Sigmoid colon (tissue), 6 donors: ENCODE measurements at regions not wholly inside any gene's neighbourhood (a gene's known extent, or its start where the extent isn't known, plus 50 kb on each side); places are given as distances from the start of the nearest gene placed in this dataset.

ENCODE experiments used
- DNase-seq: peaks from one replicate; pipeline ENCODE4 v3.0.0-alpha.2; 2019
- H3K27ac ChIP-seq, 4 donors: fragments of 200-600 bp; sonication (generic); one replicate each; pipeline ENCODE4 v1.5.1; 2016 to 2019; ENCODE audit warnings: mild to moderate bottlenecking in 1 of 4
- H3K27me3 ChIP-seq, 3 donors: fragments of 200-600 bp; sonication (generic); one replicate each; pipeline ENCODE4 v1.5.1; 2019; ENCODE audit warnings: mild to moderate bottlenecking in 1 of 3
- H3K36me3 ChIP-seq, 4 donors: fragments of 200-600 bp; sonication (generic); one replicate each; pipeline ENCODE4 v1.5.1; 2016 to 2019
- H3K4me1 ChIP-seq, 4 donors: fragments of 200-600 bp; sonication (generic); one replicate each; pipeline ENCODE4 v1.5.1; 2017 to 2019
- H3K4me3 ChIP-seq, 4 donors: fragments of 200-600 bp; sonication (generic); one replicate each; pipeline ENCODE4 v1.5.1; 2017 to 2019; ENCODE audit warnings: mild to moderate bottlenecking in 2 of 4, moderate library complexity in 1 of 4
- H3K9me3 ChIP-seq, 4 donors: fragments of 200-600 bp in 3 of 4; sonication (generic) in 3 of 4; one replicate each; pipeline versions ENCODE4 v1.5.1 to v1.6.1; 2013 to 2019
- EP300 ChIP-seq, 4 donors: sonication (generic); formaldehyde crosslinking; IDR thresholded peaks; one replicate each; pipeline ENCODE4 v1.6.1; 2017; ENCODE audit warnings: antibody characterized with exemption in 4 of 4
- POLR2A ChIP-seq, 2 donors: fragments of 450-650 bp; IDR thresholded peaks; one replicate each; pipeline ENCODE4 v1.6.1; 2016; ENCODE audit warnings: antibody characterized with exemption in 2 of 2, mild to moderate bottlenecking in 2 of 2, moderate library complexity in 2 of 2
- POLR2AphosphoS5 ChIP-seq, 4 donors: sonication (generic); formaldehyde crosslinking; IDR thresholded peaks; one replicate each; pipeline ENCODE4 v1.6.1; 2017; ENCODE audit warnings: antibody characterized with exemption in 4 of 4
- WGBS, 2 donors: extraction: QIAGEN DNeasy Blood & Tissue Kit; methylation state at CpG; one replicate each; pipeline ENCODE4 v1.1.7; 2013; 5-methylcytosine and 5-hydroxymethylcytosine counted together
- intact Hi-C: fragments of 100-400 bp; cut with DNase I; formaldehyde crosslinking; loops from one replicate; pipeline ENCODE4 v1.15.1; 2023
- TF ChIP-seq, protein P1 (sequence below), 4 experiments: fragments of 450-650 bp in 3 of 4; fragments of 200-600 bp in 1 of 4; IDR thresholded peaks; one replicate each; pipeline ENCODE4 v1.5.1; 2016 to 2019; ENCODE audit warnings: antibody characterized with exemption in 4 of 4, mild to moderate bottlenecking in 3 of 4, moderate library complexity in 2 of 4
- donor health status: healthy with polysubstance abuse.
- donor health status: healthy.

GRCh38 chr10:3481496-3481895 lies 303.5 kb downstream of the KLF6 start:
- intact Hi-C loops = loop anchor here (10.0 kb wide), 1 partner anchor 783 kb away; no protein-coding TSS in a partner anchor
- peak overlapping the region; percentile 42 to 85 (median 76) for H3K27ac ChIP-seq
- TF ChIP-seq, protein P1, sequence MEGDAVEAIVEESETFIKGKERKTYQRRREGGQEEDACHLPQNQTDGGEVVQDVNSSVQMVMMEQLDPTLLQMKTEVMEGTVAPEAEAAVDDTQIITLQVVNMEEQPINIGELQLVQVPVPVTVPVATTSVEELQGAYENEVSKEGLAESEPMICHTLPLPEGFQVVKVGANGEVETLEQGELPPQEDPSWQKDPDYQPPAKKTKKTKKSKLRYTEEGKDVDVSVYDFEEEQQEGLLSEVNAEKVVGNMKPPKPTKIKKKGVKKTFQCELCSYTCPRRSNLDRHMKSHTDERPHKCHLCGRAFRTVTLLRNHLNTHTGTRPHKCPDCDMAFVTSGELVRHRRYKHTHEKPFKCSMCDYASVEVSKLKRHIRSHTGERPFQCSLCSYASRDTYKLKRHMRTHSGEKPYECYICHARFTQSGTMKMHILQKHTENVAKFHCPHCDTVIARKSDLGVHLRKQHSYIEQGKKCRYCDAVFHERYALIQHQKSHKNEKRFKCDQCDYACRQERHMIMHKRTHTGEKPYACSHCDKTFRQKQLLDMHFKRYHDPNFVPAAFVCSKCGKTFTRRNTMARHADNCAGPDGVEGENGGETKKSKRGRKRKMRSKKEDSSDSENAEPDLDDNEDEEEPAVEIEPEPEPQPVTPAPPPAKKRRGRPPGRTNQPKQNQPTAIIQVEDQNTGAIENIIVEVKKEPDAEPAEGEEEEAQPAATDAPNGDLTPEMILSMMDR (IDR thresholded peaks at IDR 0.05) = no peak
- no peak for TF ChIP-seq EP300 (IDR thresholded peaks at IDR 0.05)
- TF ChIP-seq POLR2AphosphoS5 (IDR thresholded peaks at IDR 0.05) = no peak
- TF ChIP-seq POLR2A (IDR thresholded peaks at IDR 0.05) = no peak

DNA sequence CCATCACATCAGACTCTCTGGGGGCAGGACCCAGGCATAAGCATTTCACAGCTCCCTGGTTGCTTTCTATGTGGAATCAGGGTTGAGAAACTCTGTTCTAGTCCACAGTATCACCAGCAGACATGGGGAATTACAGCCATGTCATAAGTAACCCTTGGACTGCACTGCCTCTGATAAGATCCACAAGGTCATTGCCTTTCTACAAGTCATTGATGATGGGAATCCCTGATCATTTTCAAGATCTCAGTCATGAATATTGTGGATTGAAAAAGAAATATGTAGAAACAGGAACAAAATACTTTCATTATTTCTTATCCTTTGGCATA lies 304.1 kb downstream of the KLF6 start:
- no peak overlapping the region for H3K4me3 ChIP-seq
- no peak for DNase-seq
- intact Hi-C loops = loop anchor here (10.0 kb wide), 1 partner anchor 784 kb away; no protein-coding TSS in a partner anchor
- no peaks in the 10 kb centered on the region for H3K9me3 ChIP-seq
- no peak overlapping the region for H3K27ac ChIP-seq
- H3K36me3 ChIP-seq = no peaks in the 10 kb centered on the region
- H3K4me1 ChIP-seq = peaks cover 0 to 32% (median 29%) of the 10 kb centered on the region in 4 donors
- no peak for TF ChIP-seq EP300 (IDR thresholded peaks at IDR 0.05)
- no peak for TF ChIP-seq POLR2AphosphoS5 (IDR thresholded peaks at IDR 0.05)
- H3K27me3 ChIP-seq = no peaks in the 10 kb centered on the region

More at GRCh38 chr10:3481496-3481895, 303.5 kb downstream of the KLF6 start:
- H3K27me3 ChIP-seq = no peaks in the 10 kb centered on the region
- no peak overlapping the region for H3K4me3 ChIP-seq
- 88 to 95% methylated on average over 8 of the region's 8 CpGs for WGBS, 2 donors
- no peaks in the 10 kb centered on the region for H3K9me3 ChIP-seq
- H3K36me3 ChIP-seq = no peaks in the 10 kb centered on the region
- H3K4me1 ChIP-seq = peaks cover 0 to 32% (median 29%) of the 10 kb centered on the region in 4 donors
- no peak for DNase-seq

DNA sequence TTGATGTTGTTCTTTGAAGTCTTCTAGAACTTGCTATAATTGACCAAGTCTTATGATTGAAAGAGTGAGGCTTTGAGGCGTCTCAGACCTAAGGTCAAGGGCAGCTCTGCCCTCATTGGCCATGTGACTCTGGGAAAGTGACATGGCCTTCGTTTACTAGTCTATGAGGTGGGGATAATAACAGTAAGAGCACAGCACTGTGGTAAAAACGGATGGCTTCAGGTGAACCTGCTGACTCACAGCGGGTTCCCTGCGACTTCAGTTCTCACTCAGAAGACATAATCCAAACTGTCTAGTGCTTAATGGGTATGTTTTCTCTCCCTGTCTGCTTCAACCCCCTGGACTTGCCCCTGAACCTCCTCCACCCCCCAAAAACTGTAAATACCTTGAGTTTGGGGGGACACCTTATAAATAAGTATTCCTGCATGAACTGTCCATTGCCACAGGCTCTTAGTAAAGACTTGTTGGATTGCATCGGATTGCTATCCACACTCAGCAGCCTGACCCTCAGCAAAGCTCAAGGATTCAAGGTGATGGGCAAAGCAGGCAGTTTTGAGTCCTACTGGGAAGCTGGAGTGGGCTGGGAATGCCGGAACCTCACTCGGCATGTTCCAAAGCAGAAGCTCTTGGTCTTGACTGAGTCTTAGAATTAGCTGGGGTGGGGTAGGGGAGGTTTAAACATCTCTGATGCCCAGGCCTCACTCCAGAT lies 304.6 kb downstream of the KLF6 start:
- no peaks in the 10 kb centered on the region for H3K36me3 ChIP-seq
- intact Hi-C loops = loop anchor here (10.0 kb wide), 1 partner anchor 784 kb away; no protein-coding TSS in a partner anchor
- H3K4me3 ChIP-seq = no peak overlapping the region
- TF ChIP-seq EP300 (IDR thresholded peaks at IDR 0.05) = no peak
- TF ChIP-seq POLR2A (IDR thresholded peaks at IDR 0.05) = no peak
- TF ChIP-seq POLR2AphosphoS5 (IDR thresholded peaks at IDR 0.05) = no peak
- TF ChIP-seq, protein P1 (IDR thresholded peaks at IDR 0.05) = no peak
- 87 to 91% methylated on average over 8 of the region's 8 CpGs for WGBS, 2 donors
- DNase-seq = no peak
- peaks cover 0 to 32% (median 29%) of the 10 kb centered on the region in 4 donors for H3K4me1 ChIP-seq
- H3K27me3 ChIP-seq = no peaks in the 10 kb centered on the region
- no peak overlapping the region for H3K27ac ChIP-seq
- no peaks in the 10 kb centered on the region for H3K9me3 ChIP-seq

- WGBS, 2 donors = 96% methylated on average over 7 of the region's 7 CpGs
- intact Hi-C loops = no loop called here
- Histone ChIP-seq H3K36me3 (no peaks in the 10 kb centered on the region), H3K9me3 (no peaks in the 10 kb centered on the region), H3K27ac (no peak overlapping the region), H3K4me3 (no peak overlapping the region), H3K4me1 (peaks cover 0 to 20% (median 15%) of the 10 kb centered on the region in 4 donors), H3K27me3 (no peaks in the 10 kb centered on the region)
- TF ChIP-seq EP300 (IDR thresholded peaks at IDR 0.05) (no peak), POLR2AphosphoS5 (IDR thresholded peaks at IDR 0.05) (no peak), POLR2A (IDR thresholded peaks at IDR 0.05) (no peak)
- TF ChIP-seq, protein P1 (IDR thresholded peaks at IDR 0.05) = no peak
- DNase-seq = no peak
Measured at GRCh38 chr10:3478632-3479240, 306.2 kb upstream of the PITRM1 start.

DNA sequence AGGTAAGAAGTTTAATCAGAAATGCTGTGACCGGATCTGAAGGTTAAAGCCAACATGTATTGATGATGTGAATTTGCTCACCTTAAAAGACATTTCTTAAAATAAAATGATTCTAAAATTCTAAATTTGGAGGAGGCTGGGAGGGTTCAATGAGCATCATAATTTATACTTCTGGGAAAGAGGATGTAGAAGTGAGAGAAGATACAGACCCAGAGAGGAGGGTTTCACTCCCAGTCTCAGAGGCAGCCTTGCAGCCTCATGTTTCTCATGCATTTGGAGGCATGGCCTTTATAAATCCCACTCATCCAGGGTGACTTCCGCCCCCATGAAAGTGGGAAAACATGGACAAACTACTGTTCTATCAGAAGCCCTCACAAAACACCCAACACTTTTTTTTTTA lies 305.6 kb upstream of the PITRM1 start:
- 94 to 95% methylated on average over 2 of the region's 2 CpGs for WGBS, 2 donors
- no peaks in the 10 kb centered on the region for H3K27me3 ChIP-seq
- TF ChIP-seq, protein P1 (IDR thresholded peaks at IDR 0.05) = no peak
- no peak for TF ChIP-seq POLR2A (IDR thresholded peaks at IDR 0.05)
- TF ChIP-seq EP300 (IDR thresholded peaks at IDR 0.05) = no peak
- TF ChIP-seq POLR2AphosphoS5 (IDR thresholded peaks at IDR 0.05) = no peak
- DNase-seq = no peak
- intact Hi-C loops = no loop called here
- peak overlapping the region in 2 of 4 donors; percentile 44 to 91 for H3K27ac ChIP-seq
- no peak overlapping the region for H3K4me3 ChIP-seq
- peaks cover 0 to 21% (median 17%) of the 10 kb centered on the region in 4 donors for H3K4me1 ChIP-seq
- no peaks in the 10 kb centered on the region for H3K36me3 ChIP-seq
- H3K9me3 ChIP-seq = no peaks in the 10 kb centered on the region
